Stimulated activated CD8-positive, alpha-beta memory T cell treated with anti-CD3 and anti-CD28 coated beads, Interleukin-4, amount 100 ng/mL, for 48 hours (primary cell): ENCODE measurements at regions not wholly inside any gene's neighbourhood (a gene's known extent, or its start where the extent isn't known, plus 50 kb on each side); places are given as distances from the start of the nearest gene placed in this dataset.

Experiments
- DNase-seq: peaks from one replicate; pipeline ENCODE4 v3.0.0-alpha.2; 2020

DNA sequence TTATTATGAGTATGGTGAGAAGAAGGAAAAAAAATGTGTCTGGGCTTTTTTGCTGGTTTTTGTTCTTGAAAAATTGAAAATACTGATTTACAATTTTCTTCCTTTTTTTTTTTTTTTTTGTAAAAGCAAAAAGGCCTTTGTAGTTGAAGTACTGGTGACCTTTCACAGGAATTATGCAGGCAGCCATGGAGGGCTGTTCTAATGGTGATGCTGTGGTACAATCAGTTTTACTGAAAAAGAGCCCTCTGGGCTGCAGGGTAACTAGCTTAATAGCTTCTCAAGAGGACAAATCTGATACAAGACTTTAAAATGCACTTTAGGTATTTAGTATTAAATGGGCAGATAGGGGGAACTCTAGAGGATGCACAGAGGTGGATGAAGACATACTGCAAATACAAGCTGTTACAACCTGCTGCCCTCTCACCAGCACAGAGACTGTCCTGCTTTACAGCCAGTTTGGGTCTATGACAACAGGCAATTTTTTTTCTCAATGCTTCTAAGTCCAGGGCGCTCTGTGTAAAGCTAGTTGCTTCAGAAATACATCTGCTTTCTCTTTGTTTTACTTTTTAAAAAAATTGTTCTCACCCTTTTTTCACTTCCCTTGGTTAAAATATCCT is 61.6 kb upstream of the HS3ST5 start:
- no peak for DNase-seq

DNA sequence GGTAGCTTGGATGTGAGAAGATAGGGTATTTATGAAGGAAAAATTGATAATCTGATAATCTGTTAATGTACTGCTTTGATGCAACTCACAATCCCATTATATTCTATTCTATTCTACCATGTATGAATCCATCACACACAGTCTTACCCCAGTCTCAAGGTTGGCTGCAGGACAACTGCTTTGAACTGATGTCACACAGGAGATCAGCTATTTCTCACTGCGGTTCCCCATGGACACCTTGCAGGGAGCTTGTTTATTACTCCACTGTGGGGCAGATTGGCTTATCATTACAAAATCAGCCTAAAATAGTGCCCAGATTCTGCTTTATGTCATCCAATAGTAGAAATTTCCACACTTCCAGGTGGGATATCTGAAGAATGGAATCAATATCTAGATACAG is 61.0 kb upstream of the HS3ST5 start:
- DNase-seq, result no peak

DNA sequence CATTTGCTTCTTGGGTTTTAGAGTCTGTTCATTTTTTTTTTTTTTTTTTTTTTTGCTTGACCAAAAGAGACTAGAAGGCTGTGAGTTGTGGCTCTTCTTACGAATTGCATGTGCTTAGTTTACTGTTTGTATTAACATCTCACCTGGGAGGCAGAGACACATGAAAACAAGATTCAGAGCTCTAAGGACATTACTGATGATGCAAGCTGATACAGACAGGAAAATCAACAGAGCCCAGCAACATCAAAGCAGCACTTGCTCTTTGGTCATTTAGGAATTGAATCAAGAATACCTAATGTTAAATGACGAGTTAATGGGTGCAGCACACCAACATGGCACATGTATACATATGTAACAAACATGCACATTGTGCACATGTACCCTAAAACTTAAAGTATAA is 55.7 kb upstream of the HS3ST5 start:
- DNase-seq, result no peak
